Vagina (tissue), 2 donors: ENCODE measurements at regions not wholly inside any gene's neighbourhood (a gene's known extent, or its start where the extent isn't known, plus 50 kb on each side); places are given as distances from the start of the nearest gene placed in this dataset.

ENCODE experiments used
- DNase-seq, 2 donors: peaks; one replicate each; pipeline ENCODE4 v3.0.0-alpha.2; 2017; ENCODE audit errors: extremely low spot score in 2 of 2
- H3K27ac ChIP-seq: fragments of 200-600 bp; sonication (generic); one replicate; pipeline ENCODE4 v1.5.1; 2019
- H3K27me3 ChIP-seq: fragments of 200-600 bp; sonication (generic); one replicate; pipeline ENCODE4 v1.5.1; 2019
- H3K36me3 ChIP-seq, 2 donors: fragments of 200-600 bp; sonication (generic); one replicate each; pipeline ENCODE4 v1.5.1; 2017 to 2019
- H3K4me1 ChIP-seq: fragments of 200-600 bp; sonication (generic); one replicate; pipeline ENCODE4 v1.5.1; 2019
- H3K4me3 ChIP-seq, 2 donors: fragments of 200-600 bp; sonication (generic); 1 replicate in 1 of 2; 2 replicates in 1 of 2; pipeline ENCODE4 v1.5.1; 2016 to 2019
- H3K9me3 ChIP-seq: fragments of 200-600 bp; sonication (generic); one replicate; pipeline ENCODE4 v1.5.1; 2019
- CTCF ChIP-seq, 3 experiments: fragments of 450-650 bp in 2 of 3; fragments of 200-600 bp in 1 of 3; sonication (generic) in 1 of 3; IDR thresholded peaks; one replicate each; pipeline ENCODE4 v1.5.1; 2017 to 2019; ENCODE audit warnings: antibody characterized with exemption in 3 of 3, mild to moderate bottlenecking in 2 of 3, moderate library complexity in 2 of 3
- POLR2A ChIP-seq, 2 donors: fragments of 450-650 bp; IDR thresholded peaks; one replicate each; pipeline ENCODE4 v1.6.1; 2017; ENCODE audit warnings: antibody characterized with exemption in 2 of 2, mild to moderate bottlenecking in 2 of 2, moderate library complexity in 2 of 2
- POLR2AphosphoS5 ChIP-seq, 2 donors: sonication (generic); formaldehyde crosslinking; IDR thresholded peaks; one replicate each; pipeline ENCODE4 v1.9.0; 2017; ENCODE audit warnings: antibody characterized with exemption in 2 of 2, mild to moderate bottlenecking in 2 of 2, low read depth in 1 of 2; ENCODE audit not compliant: insufficient read depth in 1 of 2
- intact Hi-C: fragments of 100-400 bp; cut with DNase I; formaldehyde crosslinking; loops from one replicate; pipeline ENCODE4 v1.15.1; 2023

- Histone ChIP-seq H3K9me3 (no peaks in the 10 kb centered on the region), H3K27ac (no peak overlapping the region), H3K36me3 (no peaks in the 10 kb centered on the region), H3K27me3 (no peaks in the 10 kb centered on the region), H3K4me3 (no peak overlapping the region), H3K4me1 (peaks cover 10% of the 10 kb centered on the region)
- no peak for DNase-seq
- TF ChIP-seq POLR2AphosphoS5 (IDR thresholded peaks at IDR 0.05; ENCODE audit: insufficient read depth in 1 of 2, low read depth in 1 of 2), result no peak
- no peak for TF ChIP-seq POLR2A (IDR thresholded peaks at IDR 0.05)
- TF ChIP-seq CTCF (IDR thresholded peaks at IDR 0.05), result no peak
- intact Hi-C loops, result no loop called here
Observed at GRCh38 chr5:138645778-138646575, 70.8 kb upstream of the HSPA9 start.

GRCh38 chr5:138643040-138643791 lies 68.0 kb upstream of the HSPA9 start:
- TF ChIP-seq POLR2A (IDR thresholded peaks at IDR 0.05), result no peak
- no peaks in the 10 kb centered on the region for H3K27me3 ChIP-seq
- intact Hi-C loops, result no loop called here
- H3K36me3 ChIP-seq, result no peaks in the 10 kb centered on the region
- H3K9me3 ChIP-seq, result no peaks in the 10 kb centered on the region
- H3K4me1 ChIP-seq, result peaks cover 10% of the 10 kb centered on the region
- DNase-seq, result no peak
- no peak overlapping the region for H3K4me3 ChIP-seq
- no peak overlapping the region for H3K27ac ChIP-seq

GRCh38 chr5:138641547-138642298 lies 66.5 kb upstream of the HSPA9 start:
- H3K27me3 ChIP-seq, result no peaks in the 10 kb centered on the region
- no peak for DNase-seq
- intact Hi-C loops, result no loop called here
- no peak overlapping the region for H3K27ac ChIP-seq
- no peak overlapping the region for H3K4me3 ChIP-seq
- H3K4me1 ChIP-seq, result no peaks in the 10 kb centered on the region
- H3K36me3 ChIP-seq, result no peaks in the 10 kb centered on the region
- TF ChIP-seq POLR2A (IDR thresholded peaks at IDR 0.05), result no peak
- peak in 1 of 3 experiments; percentile 32 for TF ChIP-seq CTCF (IDR thresholded peaks at IDR 0.05)
- H3K9me3 ChIP-seq, result no peaks in the 10 kb centered on the region

GRCh38 chr5:138640646-138641254 lies 65.5 kb upstream of the HSPA9 start:
- no peak overlapping the region for H3K27ac ChIP-seq
- no peak overlapping the region for H3K4me3 ChIP-seq
- no peak for DNase-seq
- H3K36me3 ChIP-seq, result no peaks in the 10 kb centered on the region
- intact Hi-C loops, result no loop called here
- H3K9me3 ChIP-seq, result no peaks in the 10 kb centered on the region
- TF ChIP-seq POLR2A (IDR thresholded peaks at IDR 0.05) (no peak), POLR2AphosphoS5 (IDR thresholded peaks at IDR 0.05; ENCODE audit: insufficient read depth in 1 of 2, low read depth in 1 of 2) (no peak), CTCF (IDR thresholded peaks at IDR 0.05) (no peak)
- H3K4me1 ChIP-seq, result no peaks in the 10 kb centered on the region
- H3K27me3 ChIP-seq, result no peaks in the 10 kb centered on the region

- TF ChIP-seq CTCF (IDR thresholded peaks at IDR 0.05) (no peak), POLR2A (IDR thresholded peaks at IDR 0.05) (no peak), POLR2AphosphoS5 (IDR thresholded peaks at IDR 0.05; ENCODE audit: insufficient read depth in 1 of 2, low read depth in 1 of 2) (no peak)
- intact Hi-C loops, result no loop called here
- Histone ChIP-seq H3K36me3 (no peaks in the 10 kb centered on the region), H3K4me1 (peaks cover under 1% of the 10 kb centered on the region), H3K4me3 (no peak overlapping the region), H3K27ac (no peak overlapping the region), H3K9me3 (no peaks in the 10 kb centered on the region), H3K27me3 (no peaks in the 10 kb centered on the region)
- DNase-seq, result no peak
Observed at GRCh38 chr5:138640138-138640537, 64.9 kb upstream of the HSPA9 start.
